IPS-15b (cell line): ENCODE measurements at regions not wholly inside any gene's neighbourhood (a gene's known extent, or its start where the extent isn't known, plus 50 kb on each side); places are given as distances from the start of the nearest gene placed in this dataset.
"Not testable (repeated sequence)": the region's sequence is repeated elsewhere in the genome, so short reads cannot be mapped to it uniquely, and the experiment has no call there.

Source experiments
- H3K27me3 ChIP-seq: one replicate; pipeline ENCODE4 v1.6.1; 2013; ENCODE audit warnings: low read length; ENCODE audit not compliant: control insufficient read depth, insufficient read depth
- H3K36me3 ChIP-seq: one replicate; pipeline ENCODE4 v1.6.1; 2013; ENCODE audit warnings: low read length; ENCODE audit not compliant: control insufficient read depth, insufficient read depth
- H3K4me1 ChIP-seq: one replicate; pipeline ENCODE4 v1.6.1; 2013; ENCODE audit warnings: mild to moderate bottlenecking, low read length; ENCODE audit not compliant: control insufficient read depth, insufficient read depth
- H3K4me3 ChIP-seq: one replicate; pipeline ENCODE4 v1.5.1; 2013; ENCODE audit warnings: low read depth, low read length
- H3K9ac ChIP-seq: one replicate; pipeline ENCODE4 v1.6.1; 2013; ENCODE audit warnings: low read depth, mild to moderate bottlenecking, low read length
- H3K9me3 ChIP-seq: one replicate; pipeline ENCODE4 v1.6.1; 2013; ENCODE audit warnings: mild to moderate bottlenecking, low read length; ENCODE audit not compliant: control insufficient read depth, insufficient read depth

- no peaks in the 10 kb centered on the region for H3K36me3 ChIP-seq
- H3K27me3 ChIP-seq: no peaks in the 10 kb centered on the region
- H3K9ac ChIP-seq: no peak overlapping the region
- H3K9me3 ChIP-seq: no peaks in the 10 kb centered on the region
- no peak overlapping the region for H3K4me3 ChIP-seq
- no peaks in the 10 kb centered on the region for H3K4me1 ChIP-seq
These were observed 256.2 kb upstream of the NPSR1 start for GRCh38 chr7:34401776-34402175.

DNA sequence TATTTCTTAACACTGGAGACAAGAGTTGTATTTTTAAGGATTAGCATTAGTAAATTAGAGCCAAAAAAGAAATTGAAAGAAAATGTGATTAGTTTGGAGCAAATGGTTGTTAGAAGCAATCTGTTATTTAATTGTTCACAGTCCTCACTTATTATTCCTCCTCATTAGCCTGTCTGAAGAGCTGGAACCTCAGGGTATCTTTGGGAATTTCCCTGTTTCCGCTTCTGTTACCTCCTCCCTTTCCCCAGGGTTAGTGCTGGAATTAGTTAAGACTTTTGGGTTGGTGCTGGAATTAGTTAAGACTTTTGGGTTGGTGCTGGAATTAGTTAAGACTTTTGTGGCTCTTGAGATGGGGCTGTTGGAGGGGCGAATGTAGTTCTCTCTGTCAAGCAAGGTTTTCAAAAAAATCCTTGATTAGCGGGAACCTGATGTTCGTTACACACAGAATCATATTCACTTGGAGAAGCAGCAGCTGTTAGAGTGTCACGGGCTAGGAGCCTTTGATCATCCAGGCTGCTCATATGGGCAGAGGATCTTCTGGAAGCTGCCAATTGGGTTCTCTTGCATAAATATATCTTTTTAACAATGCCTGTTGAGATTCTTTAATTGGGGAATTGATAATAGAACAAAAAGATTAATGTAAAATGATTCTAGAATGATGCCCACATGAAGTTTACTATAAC, 251.0 kb upstream of the NPSR1 start:
- Histone ChIP-seq H3K4me1 (no peaks in the 10 kb centered on the region), H3K9me3 (no peaks in the 10 kb centered on the region), H3K36me3 (no peaks in the 10 kb centered on the region), H3K4me3 (no peak overlapping the region), H3K9ac (no peak overlapping the region), H3K27me3 (no peaks in the 10 kb centered on the region)

DNA sequence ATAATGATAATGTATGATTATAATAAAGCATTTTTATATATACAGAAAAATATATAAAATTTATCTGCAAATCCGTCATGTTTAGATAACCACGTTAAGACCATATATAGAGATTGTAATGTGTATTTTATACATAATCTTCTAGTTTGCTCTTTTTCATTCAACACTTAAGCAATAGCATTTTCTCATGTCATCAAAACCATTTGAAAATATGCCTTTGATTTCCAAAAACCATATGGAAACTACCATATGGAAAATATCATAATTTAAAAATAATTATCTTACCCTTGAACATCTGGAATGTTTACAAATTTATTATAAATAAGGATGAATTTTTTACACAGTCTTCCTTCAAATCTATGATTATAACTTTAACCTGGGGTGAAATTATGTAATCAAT, 250.4 kb upstream of the NPSR1 start:
- Histone ChIP-seq H3K27me3 (no peaks in the 10 kb centered on the region), H3K9me3 (no peaks in the 10 kb centered on the region), H3K9ac (no peak overlapping the region), H3K4me3 (no peak overlapping the region), H3K36me3 (no peaks in the 10 kb centered on the region), H3K4me1 (no peaks in the 10 kb centered on the region)

- Histone ChIP-seq H3K4me3 (no peak overlapping the region), H3K36me3 (no peaks in the 10 kb centered on the region), H3K9me3 (no peaks in the 10 kb centered on the region), H3K27me3 (no peaks in the 10 kb centered on the region), H3K4me1 (no peaks in the 10 kb centered on the region), H3K9ac (no peak overlapping the region)
These were observed 240.2 kb upstream of the NPSR1 start for GRCh38 chr7:34417781-34418180.

DNA sequence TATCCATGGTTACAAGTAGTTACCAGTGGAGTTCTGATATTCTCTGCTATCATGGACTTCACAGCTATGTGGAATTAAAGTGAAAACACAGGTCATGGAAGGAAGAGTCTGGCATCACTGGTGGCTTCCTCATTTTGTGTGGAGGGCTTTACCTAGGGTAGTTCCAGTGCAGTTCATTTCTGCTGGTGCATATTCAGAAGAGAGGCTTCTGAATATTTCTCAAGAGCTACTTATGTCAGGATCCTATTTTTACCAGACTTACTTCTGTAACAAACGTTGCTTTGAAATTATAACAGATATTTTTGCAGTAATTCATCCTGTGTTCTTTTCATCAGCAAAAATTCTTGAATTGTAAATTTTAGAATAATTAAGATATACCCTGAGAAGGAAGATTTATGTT, 236.5 kb upstream of the NPSR1 start:
- H3K9me3 ChIP-seq: no peaks in the 10 kb centered on the region
- H3K27me3 ChIP-seq: no peaks in the 10 kb centered on the region
- H3K4me1 ChIP-seq: no peaks in the 10 kb centered on the region
- H3K9ac ChIP-seq: no peak overlapping the region
- H3K4me3 ChIP-seq: no peak overlapping the region
- H3K36me3 ChIP-seq: no peaks in the 10 kb centered on the region

GRCh38 chr7:34425194-34425593, 232.8 kb upstream of the NPSR1 start:
- H3K9ac ChIP-seq: no peak overlapping the region
- no peaks in the 10 kb centered on the region for H3K36me3 ChIP-seq
- H3K27me3 ChIP-seq: no peaks in the 10 kb centered on the region
- no peaks in the 10 kb centered on the region for H3K9me3 ChIP-seq
- H3K4me1 ChIP-seq: no peaks in the 10 kb centered on the region
- H3K4me3 ChIP-seq: no peak overlapping the region

- H3K36me3 ChIP-seq: no peaks in the 10 kb centered on the region
- no peak overlapping the region for H3K9ac ChIP-seq
- no peaks in the 10 kb centered on the region for H3K9me3 ChIP-seq
- H3K4me3 ChIP-seq: no peak overlapping the region
- no peaks in the 10 kb centered on the region for H3K4me1 ChIP-seq
- H3K27me3 ChIP-seq: no peaks in the 10 kb centered on the region
These were observed 232.2 kb upstream of the NPSR1 start for GRCh38 chr7:34425631-34426384.

GRCh38 chr7:34430456-34430855, 227.6 kb upstream of the NPSR1 start:
- no peak overlapping the region for H3K9ac ChIP-seq
- H3K27me3 ChIP-seq: no peaks in the 10 kb centered on the region
- no peaks in the 10 kb centered on the region for H3K4me1 ChIP-seq
- H3K4me3 ChIP-seq: no peak overlapping the region
- no peaks in the 10 kb centered on the region for H3K9me3 ChIP-seq
- H3K36me3 ChIP-seq: no peaks in the 10 kb centered on the region

DNA sequence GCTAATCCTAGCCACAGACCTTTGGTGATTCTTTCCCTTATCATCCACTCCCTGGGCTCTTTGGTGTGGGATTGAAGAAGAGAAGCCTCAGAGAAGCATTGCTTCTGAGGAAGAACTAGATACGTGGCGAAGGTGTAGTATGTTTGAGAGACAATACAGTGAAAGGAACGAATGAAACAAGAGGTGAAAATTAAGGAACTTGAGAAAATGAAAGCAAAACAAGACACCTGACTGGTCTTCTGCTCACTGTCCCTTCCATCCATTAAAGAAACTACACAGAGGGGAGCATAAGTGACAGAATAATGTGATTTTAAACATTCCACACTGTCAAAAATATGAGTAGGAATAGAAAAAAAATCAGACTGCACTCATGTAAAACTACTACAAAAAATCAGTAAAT, 219.6 kb upstream of the NPSR1 start:
- H3K36me3 ChIP-seq: no peaks in the 10 kb centered on the region
- H3K9me3 ChIP-seq: no peaks in the 10 kb centered on the region
- H3K27me3 ChIP-seq: no peaks in the 10 kb centered on the region
- no peak overlapping the region for H3K4me3 ChIP-seq
- no peaks in the 10 kb centered on the region for H3K4me1 ChIP-seq
- H3K9ac ChIP-seq: no peak overlapping the region

DNA sequence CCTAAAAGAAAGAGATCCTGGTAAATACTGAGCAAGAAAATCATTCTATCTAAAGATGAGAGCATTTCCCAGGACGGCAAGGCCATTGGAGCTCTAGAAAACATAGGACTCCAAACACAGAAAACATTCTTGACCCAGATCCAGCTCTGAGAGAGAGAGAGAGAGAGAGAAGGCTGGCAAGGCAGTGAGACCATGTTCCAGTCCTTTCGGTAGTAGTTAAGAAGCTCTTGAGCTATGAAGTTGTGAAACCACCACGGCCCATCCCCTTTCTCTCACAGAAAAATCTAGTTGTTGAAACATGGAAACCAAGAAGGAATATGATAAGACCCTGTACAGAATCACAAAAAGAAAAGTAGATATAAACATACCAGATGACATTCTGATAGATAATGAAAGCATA, 212.4 kb upstream of the NPSR1 start:
- Histone ChIP-seq H3K4me1 (no peaks in the 10 kb centered on the region), H3K27me3 (no peaks in the 10 kb centered on the region), H3K36me3 (no peaks in the 10 kb centered on the region), H3K9ac (no peak overlapping the region), H3K9me3 (no peaks in the 10 kb centered on the region), H3K4me3 (no peak overlapping the region)

DNA sequence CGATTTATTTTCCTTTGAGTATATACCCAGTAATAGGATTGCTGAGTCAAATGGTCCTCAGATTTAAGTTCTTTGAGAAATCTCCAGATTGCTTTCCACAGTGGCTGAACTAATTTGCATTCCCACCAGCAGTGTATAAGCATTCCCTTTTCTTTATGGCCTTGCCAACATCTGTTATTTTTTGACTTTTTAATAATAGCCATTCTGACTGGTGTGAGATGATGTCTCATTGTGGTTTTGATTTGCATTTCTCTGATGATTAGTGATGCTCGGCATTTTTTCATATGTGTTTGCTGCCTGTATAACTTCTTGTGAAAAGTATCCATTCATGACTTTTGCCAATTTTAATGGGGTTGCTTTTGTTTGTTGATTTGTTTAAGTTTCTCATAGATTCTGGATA, 209.5 kb upstream of the NPSR1 start:
- H3K4me1 ChIP-seq, H3K9ac ChIP-seq, H3K36me3 ChIP-seq, H3K4me3 ChIP-seq, H3K27me3 ChIP-seq, H3K9me3 ChIP-seq: not testable (repeated sequence)

DNA sequence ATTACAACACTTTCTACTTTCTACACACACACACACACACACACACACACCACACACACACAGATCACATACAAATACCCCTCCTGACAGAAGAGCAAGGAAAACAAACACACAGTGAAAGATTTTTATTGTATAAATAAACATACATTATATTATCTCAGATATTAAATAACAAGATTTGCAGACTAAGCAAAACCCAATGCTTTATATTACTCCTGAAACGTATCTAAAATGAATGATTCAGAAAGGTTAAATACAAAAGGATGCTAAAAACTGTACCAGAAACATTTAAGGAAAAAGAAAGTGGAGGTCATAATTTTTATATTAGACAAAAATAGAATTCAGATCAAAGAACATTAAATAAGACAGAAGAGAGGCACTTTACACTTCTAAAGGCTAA, 208.3 kb upstream of the NPSR1 start:
- Histone ChIP-seq H3K4me1 (peaks cover 3% of the 10 kb centered on the region), H3K36me3 (no peaks in the 10 kb centered on the region), H3K9ac (no peak overlapping the region), H3K9me3 (no peaks in the 10 kb centered on the region), H3K27me3 (no peaks in the 10 kb centered on the region), H3K4me3 (no peak overlapping the region)
